NCI-H2107 (cell line): ENCODE measurements at regions not wholly inside any gene's neighbourhood (a gene's known extent, or its start where the extent isn't known, plus 50 kb on each side); places are given as distances from the start of the nearest gene placed in this dataset.
"Not testable (repeated sequence)": the region's sequence is repeated elsewhere in the genome, so short reads cannot be mapped to it uniquely, and the experiment has no call there.

Experiments
- DNase-seq: peaks from one replicate; lab custom pipeline; 2025; lab: John Stamatoyannopoulos, UW

DNA sequence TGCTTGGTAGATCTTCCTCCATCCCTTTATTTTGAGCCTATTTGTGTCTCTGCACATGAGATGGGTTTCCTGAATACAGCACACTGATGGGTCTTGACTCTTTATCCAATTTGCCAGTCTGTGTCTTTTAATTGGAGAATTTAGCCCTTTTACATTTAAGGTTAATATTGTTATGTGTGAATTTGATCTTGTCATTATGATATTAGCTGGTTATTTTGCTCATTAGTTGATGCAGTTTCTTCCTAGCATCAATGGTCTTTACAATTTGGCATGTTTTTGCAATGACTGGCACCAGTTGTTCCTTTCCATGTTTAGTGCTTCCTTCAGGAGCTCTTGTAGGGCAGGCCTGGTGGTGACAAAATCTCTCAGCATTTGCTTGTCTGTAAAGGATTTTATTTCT is 72.4 kb downstream of the HNRNPD start:
- DNase-seq = not testable (repeated sequence)

DNA sequence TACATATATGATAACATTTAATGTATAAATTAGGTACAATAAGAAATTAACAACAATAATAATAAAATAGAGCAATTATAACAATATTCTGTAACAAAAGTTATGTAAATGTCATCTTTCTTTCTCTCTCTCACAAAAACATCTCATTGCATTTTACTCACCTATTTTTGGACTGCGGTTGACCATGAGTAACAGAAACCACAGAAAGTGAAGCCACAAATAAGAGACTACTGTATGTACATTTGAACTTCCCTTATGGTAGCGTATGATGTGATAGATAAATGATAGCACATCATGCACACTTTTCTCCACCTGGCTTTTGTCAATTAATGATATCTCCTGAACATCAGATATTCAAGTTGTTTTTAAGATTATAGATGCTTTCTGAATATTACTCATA is 80.5 kb downstream of the HNRNPD start:
- DNase-seq = no peak

DNA sequence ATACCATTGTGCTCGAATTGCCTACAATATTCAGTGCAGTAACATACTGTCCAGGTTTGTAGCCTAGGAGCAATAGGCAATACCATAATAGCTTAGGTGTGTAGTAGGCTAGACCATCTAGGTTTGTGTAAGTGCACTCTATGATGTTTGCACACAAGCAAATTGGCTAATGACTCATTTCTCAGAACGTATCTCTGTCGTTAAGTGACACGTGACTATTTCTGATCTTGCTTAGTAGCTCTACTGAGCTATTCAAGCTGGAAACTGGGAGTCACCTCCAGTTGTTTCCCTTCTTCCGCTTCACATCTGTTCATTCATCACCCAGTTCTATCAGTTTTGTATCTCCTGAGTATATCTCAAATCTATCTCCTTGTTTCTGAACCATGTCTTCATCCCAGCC is 86.1 kb downstream of the HNRNPD start:
- DNase-seq = no peak

DNA sequence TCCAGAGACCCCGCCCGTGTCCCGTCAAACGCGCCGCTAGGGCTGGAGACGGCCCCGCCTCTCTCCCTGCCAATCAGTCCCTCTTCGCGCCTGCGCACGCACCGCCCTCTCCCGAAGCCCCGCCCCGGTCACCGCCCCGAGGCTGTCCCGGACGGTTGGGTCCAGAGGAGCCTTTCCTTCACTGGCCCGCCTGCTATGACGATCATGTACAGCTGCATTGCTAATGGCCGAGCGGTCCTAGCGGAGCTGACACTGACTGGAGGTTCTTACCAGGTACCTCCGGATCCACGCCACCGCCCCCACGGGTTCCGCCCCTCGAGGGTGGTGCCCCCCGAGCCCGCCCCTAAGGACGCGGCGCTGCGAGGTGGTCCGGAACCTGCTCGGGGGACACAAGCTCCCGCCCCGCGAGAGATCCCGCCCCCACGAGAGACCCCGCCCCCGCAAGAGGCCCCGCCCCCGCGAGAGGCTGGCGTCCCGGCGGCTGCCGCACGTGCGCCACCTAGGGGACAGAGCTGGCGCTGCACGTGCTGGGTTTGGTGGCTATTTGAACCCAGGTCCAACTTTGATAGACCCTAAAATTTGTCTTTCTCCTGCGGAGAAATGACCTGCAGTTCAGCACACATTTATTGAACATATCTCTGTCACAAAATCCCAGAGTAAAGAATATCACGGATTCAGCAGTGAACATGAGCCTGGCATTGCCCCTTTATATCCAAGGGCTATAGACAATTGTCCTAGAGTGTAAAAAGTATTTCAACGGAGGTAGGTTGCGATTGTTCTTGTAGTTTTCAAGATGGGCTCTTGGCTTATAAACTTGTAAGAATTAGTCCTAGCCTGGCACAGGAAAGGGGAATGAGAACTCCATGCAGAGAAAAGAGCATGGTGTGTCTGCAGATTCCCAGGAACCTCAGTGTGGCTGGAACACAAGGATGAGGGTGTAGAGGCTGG is 88.7 kb downstream of the HNRNPD start:
- DNase-seq = peak; percentile 72

DNA sequence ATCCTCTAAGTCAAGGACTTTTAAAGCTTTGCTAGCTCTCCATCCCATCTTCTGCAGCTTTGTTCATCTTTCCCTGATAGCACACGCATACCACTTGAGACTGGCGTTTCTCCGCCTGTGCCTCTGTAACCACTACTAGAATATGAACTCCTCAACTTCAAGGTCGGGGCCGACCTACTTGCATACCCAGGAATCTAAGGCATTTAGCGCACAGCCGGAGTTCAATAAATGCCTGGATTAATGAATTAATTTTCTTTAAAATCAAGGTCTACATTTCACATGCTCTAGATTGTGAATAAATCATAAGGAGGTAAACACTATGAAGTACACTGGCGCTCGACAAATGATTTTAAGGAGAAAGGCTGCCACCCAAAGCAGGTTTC is 89.3 kb downstream of the HNRNPD start:
- no peak for DNase-seq

DNA sequence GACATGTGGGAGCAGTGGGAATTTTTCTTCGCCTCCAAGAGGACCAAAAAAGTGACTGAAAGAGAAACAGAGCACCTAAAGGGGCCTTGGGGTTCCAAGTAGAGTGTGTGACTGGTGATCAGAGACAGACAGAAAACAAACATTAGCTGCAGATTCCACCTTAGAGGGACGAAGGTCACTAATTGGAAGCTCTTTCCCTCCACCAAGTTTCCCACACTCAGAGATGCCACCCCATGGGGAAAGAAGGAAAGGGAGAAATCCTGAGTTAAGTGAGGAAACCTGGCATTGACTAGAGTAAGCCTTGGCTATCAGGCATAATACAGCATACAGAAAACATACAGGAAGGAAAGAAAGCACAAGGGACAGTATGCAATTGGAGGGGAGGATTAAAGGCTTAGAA is 90.9 kb downstream of the HNRNPD start:
- no peak for DNase-seq

DNA sequence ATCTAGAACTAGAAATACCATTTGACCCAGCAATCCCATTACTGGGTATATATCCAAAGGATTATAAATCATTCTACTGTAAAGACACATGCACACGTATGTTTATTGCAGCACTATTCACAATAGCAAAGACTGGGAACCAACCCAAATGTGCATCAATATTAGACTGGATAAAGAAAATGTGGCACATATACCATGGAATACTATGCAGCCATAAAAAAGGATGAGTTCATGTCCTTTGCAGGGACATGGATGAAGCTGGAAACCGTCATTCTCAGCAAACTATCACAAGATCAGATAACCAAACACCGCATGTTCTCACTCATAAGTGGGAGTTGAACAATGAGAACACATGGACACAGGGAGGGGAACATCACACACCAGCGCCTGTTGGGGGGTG is 94.2 kb downstream of the HNRNPD start:
- not testable (repeated sequence) for DNase-seq

DNA sequence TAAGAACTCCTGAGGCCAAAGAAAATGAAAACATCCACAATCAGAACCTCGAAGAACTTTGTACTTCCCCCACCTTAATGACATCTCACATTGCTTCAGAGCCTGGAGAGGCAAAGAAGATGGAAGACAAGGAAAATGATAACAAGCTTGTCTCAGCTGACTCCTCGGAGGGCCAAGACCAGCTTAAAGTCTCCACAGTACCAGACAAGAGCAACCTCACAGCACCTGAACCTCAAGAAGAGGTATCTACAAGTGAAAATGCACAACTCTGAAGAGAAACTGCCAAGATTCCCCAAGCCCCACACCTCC is 97.5 kb downstream of the HNRNPD start:
- DNase-seq = no peak

DNA sequence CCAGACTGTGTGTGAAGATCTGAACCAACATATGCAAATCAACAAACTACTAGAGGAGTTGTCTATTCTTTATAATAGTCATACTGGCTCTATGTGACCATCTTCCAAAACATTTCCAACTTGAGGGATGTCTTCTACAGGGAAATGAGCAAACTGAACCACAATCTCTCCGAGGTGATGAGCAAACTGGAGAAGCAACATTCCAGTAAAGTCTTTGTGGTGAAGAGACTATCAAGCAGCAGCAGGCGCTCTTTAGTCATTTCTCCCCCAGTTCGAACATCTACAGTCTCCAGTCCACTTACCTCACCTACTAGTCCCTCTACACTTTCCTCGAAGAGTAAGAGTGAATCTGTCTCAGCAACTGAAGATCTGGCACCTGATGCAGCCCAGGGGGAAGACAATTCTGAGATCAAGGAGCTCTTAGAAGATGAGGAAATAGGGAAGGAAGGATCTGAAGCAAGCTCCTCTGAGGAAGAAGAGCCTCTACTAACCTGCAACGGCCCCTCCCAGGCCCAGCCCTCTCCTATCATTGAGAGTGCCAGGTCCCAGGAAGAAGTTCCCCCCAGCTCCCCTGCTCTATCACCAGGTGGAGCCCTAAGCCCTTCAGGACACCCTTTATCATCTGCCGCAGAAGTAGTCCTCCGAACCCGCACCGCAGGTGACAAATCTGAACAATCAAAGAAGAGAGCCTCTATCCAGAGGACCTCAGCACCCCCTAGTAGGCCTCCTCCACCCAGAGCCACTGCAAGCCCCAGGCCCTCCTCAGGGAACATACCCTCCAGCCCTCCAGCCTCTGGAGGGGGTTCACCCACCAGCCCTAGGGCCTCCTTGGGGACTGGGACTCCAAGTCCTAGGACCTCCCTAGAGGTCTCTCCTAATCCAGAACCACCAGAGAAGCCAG is 98.1 kb downstream of the HNRNPD start:
- no peak for DNase-seq

DNA sequence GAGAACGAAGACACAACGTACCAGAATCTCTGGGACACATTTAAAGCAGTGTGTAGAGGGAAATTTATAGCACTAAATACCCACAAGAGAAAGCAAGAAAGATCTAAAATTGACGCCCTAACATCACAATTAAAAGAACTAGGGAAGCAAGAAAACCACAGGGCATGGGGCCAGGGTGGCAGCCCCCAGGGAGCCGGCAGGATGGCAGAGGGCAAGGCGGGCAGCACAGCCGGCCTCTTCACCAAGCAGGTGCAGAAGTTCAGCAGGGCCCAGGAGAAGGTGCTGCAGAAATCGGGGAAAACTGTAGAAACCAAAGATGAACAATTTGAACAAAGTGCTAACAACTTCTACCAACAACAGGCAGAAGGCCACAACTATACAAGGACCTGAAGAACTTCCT is 99.1 kb downstream of the HNRNPD start:
- not testable (repeated sequence) for DNase-seq

DNA sequence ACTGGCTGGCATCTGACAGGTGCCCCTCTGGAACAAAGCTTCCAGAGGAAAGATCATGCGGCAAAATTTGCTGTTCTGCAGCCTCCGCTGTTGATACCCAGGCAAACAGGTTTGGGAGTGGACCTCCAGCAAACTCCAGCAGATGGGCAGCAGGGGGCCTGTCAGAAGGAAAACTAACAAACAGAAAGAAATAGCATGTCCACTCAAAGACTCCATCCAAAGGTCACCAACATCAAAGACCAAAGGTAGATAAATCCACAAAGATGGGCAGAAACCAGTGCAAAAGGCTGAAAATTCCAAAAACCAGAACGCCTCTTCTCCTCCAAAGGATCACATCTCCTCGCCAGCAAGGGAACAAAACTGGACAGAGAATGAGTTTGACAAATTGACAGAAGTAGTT is 101.3 kb downstream of the HNRNPD start:
- not testable (repeated sequence) for DNase-seq

DNA sequence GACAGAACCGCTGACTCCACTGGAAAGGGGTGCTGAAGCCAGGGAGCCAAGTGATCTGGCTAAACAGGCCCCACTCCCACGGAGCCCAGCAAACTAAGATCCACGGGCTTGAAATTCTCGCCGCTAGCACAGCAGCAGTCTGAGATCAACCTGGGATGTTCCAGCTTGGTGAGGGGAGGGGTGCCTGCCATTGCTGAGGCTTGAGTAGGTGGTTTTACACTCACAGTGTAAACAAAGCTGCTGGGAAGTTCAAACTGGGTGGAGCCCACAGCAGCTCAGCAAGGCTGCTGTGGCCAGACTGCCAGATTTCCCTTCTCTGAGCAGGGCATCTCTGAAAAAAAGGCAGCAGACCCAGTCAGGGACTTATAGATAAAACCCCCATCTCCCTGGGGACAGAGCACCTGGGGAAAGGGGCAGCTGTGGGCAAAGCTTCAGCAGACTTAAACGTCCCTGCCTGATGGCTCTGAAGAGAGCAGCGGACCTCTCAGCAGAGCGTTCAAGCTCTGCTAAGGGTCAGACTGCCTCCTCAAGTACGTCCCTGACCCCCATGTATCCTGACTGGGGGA is 101.8 kb downstream of the HNRNPD start:
- not testable (repeated sequence) for DNase-seq

DNA sequence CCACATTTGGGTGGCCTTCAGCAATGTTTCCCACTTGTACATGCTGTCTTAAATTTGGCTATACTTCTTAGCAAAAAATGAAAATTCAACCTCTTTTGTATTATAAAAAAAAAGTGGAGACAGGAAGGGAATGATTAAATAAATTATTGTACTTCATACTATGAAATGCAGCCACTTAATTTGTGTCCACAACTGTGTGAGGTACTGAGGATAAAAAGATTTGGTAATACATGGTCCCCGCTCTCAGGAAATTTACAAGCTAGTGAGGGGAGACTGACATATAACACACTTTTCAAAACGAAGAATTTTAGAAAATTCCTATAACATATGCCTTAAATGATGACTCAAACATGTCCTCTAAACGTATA is 105.0 kb downstream of the HNRNPD start:
- no peak for DNase-seq

DNA sequence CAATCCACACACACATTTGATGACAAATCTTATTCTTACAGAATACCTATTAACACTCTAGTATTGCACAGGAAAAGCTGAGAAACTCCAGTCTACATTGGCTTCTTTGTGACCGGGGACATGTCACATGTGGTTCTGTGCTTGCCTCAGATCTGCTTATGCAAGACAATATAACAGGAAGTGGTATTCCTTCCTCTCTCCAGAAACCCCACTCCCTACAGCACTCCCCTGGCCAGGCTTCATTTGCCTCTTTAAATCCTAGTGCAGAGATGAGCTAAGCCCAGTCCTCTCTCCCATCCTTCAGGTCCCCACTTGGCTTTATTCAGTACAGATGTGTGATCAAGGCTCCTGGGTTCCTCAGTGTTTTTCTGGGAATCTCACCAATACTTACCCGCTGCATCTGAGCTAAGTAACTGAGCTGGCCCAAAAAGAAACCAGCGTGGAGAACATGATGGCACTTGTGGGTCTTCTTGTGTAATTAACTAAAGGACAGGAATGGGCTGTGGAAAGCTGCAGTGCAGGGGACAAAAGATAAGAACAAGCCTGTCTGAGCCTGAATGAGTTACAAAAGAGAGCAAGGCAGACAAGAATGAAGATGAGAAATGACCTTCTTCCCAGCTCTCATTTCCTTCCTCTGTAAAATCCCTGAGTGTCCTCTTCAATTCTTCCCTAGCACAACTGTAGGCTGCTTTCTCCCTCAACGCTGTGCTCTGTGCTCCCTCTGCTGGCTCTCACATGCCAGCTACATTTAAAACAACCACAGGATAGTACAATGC is 105.6 kb downstream of the HNRNPD start:
- peak; percentile 4 for DNase-seq

DNA sequence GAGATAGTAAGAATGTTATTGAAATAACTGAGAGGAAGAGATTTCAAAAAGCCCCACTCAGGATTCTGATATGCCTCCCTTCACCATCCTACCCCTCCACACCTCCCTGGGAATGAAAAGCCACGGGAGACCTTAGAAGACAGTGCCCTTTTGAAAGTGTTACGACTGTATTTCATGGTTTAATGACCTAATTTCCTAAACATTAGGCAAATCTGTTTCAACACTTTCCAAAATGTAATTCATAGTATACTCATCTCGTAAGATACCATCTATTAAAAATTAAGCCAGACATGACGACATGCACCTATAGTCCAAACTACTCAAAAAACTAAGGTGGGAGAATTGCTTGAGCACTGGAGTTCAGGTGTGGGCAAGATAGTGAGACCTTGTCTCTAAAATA is 106.3 kb downstream of the HNRNPD start:
- no peak for DNase-seq

DNA sequence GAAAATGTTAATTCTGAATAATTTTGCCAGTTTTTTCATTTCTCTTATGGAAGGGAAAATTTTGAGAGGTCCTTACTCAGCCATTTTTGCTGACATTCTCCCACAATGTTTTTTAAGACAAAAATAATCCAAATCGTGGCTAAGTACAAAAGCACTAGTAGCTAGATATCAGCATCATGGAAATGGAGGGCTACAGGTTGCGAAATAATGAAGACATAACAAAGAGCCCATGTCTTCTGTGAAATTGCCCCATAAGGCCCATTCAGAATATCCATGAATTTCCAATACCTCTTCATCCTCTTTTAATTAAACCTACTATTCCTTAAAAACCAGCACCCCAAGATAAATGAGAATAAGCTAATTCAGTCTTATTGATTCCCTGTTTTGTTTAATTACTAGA is 107.4 kb downstream of the HNRNPD start:
- no peak for DNase-seq

DNA sequence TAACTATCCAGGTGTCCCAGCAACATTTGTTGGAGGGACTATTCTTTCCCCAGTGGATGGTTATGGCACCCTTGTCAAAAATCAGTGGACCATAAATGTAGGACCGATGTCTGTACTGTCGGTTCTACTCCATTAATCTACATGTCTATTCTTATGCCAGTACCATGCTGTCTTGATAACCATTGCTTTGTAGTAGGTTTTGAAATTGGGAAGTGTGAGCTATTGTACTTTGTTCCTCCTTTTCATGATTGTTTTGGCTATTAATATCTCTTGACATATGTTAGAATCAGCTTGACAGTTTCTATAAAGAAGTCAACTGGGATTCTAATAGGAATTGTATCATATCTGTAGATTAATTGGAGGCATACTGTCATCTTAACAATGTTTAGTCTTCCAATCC is 112.7 kb downstream of the HNRNPD start:
- DNase-seq = no peak

DNA sequence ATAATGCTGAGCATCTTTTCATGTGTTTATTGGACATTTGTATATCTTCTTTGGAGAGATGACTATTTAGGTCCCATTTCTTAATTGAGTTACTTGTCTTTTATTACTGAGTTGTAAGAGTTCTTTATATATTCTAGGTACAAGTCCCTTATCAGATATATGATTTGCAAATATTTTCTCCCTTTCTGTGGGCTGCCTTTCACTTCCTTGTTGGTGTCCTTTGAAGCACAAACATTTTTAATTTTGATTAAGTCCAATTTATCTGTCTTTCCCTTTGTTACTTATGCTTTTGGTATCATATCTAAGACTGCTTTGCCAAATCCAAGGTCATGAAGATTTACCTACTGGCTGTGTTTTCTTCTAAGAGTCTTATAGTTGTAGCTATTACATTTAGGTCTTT is 113.2 kb downstream of the HNRNPD start:
- no peak for DNase-seq

DNA sequence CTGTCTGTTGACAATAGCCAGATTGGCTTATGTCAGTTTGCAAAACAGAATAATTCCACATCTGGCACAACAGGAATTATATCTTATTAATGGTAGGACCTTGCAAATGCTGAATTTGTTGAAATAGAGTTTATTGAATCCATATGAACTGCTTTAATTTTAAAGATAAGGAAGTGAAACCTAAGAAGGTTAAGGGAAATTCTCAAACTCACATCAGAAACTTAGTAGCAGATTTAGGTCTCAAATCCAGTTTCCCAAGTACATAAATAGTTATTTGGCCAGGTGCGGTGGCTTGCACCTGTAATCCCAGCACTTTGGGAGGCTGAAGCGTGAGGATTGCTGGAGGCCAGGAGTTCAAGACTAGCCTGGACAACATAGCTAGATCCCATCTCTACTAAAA is 117.1 kb downstream of the HNRNPD start:
- DNase-seq = no peak

DNA sequence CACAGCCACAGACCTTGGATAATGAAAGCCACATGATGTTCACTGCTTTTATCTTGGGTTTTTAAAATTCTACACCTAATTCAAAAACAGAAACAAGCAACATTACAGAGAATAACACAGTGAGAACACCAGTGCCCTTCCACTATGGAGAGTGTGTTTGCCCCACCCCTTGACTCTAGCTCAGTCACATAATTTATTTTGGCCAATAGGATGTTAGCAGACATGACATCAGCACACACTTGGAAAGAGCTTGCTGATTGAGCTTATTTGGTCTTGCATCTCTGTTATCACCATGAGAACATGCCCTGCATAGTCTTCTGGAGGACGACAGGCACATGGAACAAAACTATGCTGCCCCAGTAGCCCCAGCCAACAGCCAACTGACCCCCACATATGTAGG is 118.1 kb downstream of the HNRNPD start:
- no peak for DNase-seq

DNA sequence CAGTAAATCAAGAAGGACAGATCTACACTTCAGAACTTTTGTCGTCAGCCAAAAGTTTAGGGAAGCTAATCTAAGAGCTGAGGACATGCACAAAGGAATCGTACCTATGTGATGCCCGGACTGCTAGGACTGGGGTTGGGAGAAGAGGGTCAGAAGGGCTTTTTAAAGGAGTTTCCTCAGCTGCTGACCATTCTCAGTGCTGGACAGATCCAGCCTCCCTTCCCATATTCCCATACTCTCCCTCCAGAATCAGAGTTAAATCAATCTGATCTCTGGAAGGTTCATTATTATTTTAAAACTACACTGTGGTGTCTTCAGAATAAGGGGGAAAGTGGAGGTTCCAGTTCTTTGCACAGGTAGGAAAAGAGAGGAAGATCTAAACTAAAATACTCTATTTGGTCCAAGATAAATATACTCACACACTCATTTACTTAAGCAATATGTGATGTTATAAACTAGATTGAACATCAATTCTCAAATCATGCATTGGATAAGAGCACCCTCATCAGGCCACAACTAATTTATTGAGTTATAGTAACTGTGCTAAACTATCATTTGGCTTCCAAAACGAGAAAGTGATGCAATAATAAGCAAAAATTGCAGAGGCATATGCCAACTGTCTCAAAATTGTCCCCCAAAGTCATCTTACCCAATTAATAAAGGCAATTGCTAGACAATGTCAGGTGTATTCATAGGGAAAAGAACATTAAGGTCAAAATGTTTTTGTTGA is 124.7 kb downstream of the HNRNPD start:
- no peak for DNase-seq
